H9 (cell line): ENCODE measurements at regions not wholly inside any gene's neighbourhood (a gene's known extent, or its start where the extent isn't known, plus 50 kb on each side); places are given as distances from the start of the nearest gene placed in this dataset.

Experiments
- DNase-seq: peaks from one replicate; pipeline ENCODE4 v3.0.0-alpha.2; 2017
- H2AFZ ChIP-seq: one replicate; pipeline ENCODE4 v1.6.1; 2013; ENCODE audit warnings: mild to moderate bottlenecking, low read length, control low read depth, moderate library complexity
- H2AK5ac ChIP-seq: 2 replicates; pipeline ENCODE4 v1.6.1; 2013; ENCODE audit warnings: low read length, control low read depth, mixed read lengths; ENCODE audit not compliant: insufficient read length
- H2BK120ac ChIP-seq: one replicate; pipeline ENCODE4 v1.6.1; 2013; ENCODE audit warnings: low read depth, mild to moderate bottlenecking, low read length, control low read depth, inconsistent platforms; ENCODE audit not compliant: poor library complexity, severe bottlenecking
- H2BK12ac ChIP-seq: 2 replicates; pipeline ENCODE4 v1.6.1; 2013; ENCODE audit warnings: low read length, control low read depth, mixed read lengths, low read depth; ENCODE audit not compliant: insufficient read length
- H2BK15ac ChIP-seq: 2 replicates; pipeline ENCODE4 v1.6.1; 2013; ENCODE audit warnings: low read depth, low read length, control low read depth
- H2BK20ac ChIP-seq: one replicate; pipeline ENCODE4 v1.6.1; 2013; ENCODE audit warnings: low read depth, mild to moderate bottlenecking, low read length, control low read depth, inconsistent platforms; ENCODE audit not compliant: poor library complexity, severe bottlenecking
- H2BK5ac ChIP-seq: 2 replicates; pipeline ENCODE4 v1.6.1; 2013; ENCODE audit warnings: low read length, control low read depth, mixed read lengths; ENCODE audit not compliant: insufficient read length
- H3K14ac ChIP-seq: 2 replicates; pipeline ENCODE4 v1.6.1; 2013; ENCODE audit warnings: low read length, control low read depth; ENCODE audit not compliant: insufficient read depth
- H3K18ac ChIP-seq: 2 replicates; pipeline ENCODE4 v1.6.1; 2013; ENCODE audit warnings: low read depth, mild to moderate bottlenecking, mixed read lengths, low read length, control low read depth; ENCODE audit not compliant: insufficient read length
- H3K23ac ChIP-seq: 2 replicates; pipeline ENCODE4 v1.6.1; 2013; ENCODE audit warnings: low read length, control low read depth, mixed read lengths, low read depth; ENCODE audit not compliant: insufficient read length
- H3K23me2 ChIP-seq: 2 replicates; pipeline ENCODE4 v1.6.1; 2013; ENCODE audit warnings: low read depth, mild to moderate bottlenecking, mixed read lengths, low read length, control low read depth; ENCODE audit not compliant: insufficient read length, poor library complexity, severe bottlenecking
- H3K27ac ChIP-seq: 2 replicates; pipeline ENCODE4 v1.5.1; 2013; ENCODE audit warnings: low read length, control low read depth, mixed read lengths, low read depth; ENCODE audit not compliant: insufficient read length
- H3K27me3 ChIP-seq: 2 replicates; pipeline ENCODE4 v1.6.1; 2013; ENCODE audit warnings: low read length, control low read depth, inconsistent platforms; ENCODE audit not compliant: insufficient read depth
- H3K4ac ChIP-seq: 2 replicates; pipeline ENCODE4 v1.6.1; 2013; ENCODE audit warnings: low read depth, mild to moderate bottlenecking, control low read depth, inconsistent platforms, low read length, moderate library complexity
- H3K4me1 ChIP-seq: 2 replicates; pipeline ENCODE4 v1.6.1; 2013; ENCODE audit warnings: low read length, control low read depth, inconsistent platforms; ENCODE audit not compliant: insufficient read depth
- H3K4me2 ChIP-seq: 2 replicates; pipeline ENCODE4 v1.6.1; 2013; ENCODE audit warnings: low read length, control low read depth, mixed read lengths; ENCODE audit not compliant: insufficient read length, insufficient read depth
- H3K56ac ChIP-seq: 2 replicates; pipeline ENCODE4 v1.6.1; 2013; ENCODE audit warnings: low read depth, mild to moderate bottlenecking, mixed read lengths, low read length, control low read depth; ENCODE audit not compliant: insufficient read length
- H3K79me1 ChIP-seq: 2 replicates; pipeline ENCODE4 v1.6.1; 2013; ENCODE audit warnings: low read depth, mild to moderate bottlenecking, moderate library complexity, low read length, control low read depth, inconsistent platforms; ENCODE audit not compliant: insufficient read depth, poor library complexity, severe bottlenecking
- H3K79me2 ChIP-seq: 2 replicates; pipeline ENCODE4 v1.6.1; 2013; ENCODE audit warnings: low read length, control low read depth, inconsistent platforms; ENCODE audit not compliant: insufficient read depth
- H3K9ac ChIP-seq: 2 replicates; pipeline ENCODE4 v1.6.1; 2013; ENCODE audit warnings: low read length, control low read depth, mixed read lengths; ENCODE audit not compliant: insufficient read length; ENCODE audit errors: extremely low read depth
- H3K9me3 ChIP-seq: one replicate; pipeline ENCODE4 v1.6.1; 2013; ENCODE audit warnings: low read depth, low read length, inconsistent platforms; ENCODE audit not compliant: control insufficient read depth
- H3T11ph ChIP-seq: one replicate; pipeline ENCODE4 v1.6.1; 2013; ENCODE audit warnings: mild to moderate bottlenecking, low read length, control low read depth, inconsistent platforms
- H4K20me1 ChIP-seq: one replicate; pipeline ENCODE4 v1.6.1; 2013; ENCODE audit not compliant: control insufficient read depth, insufficient read length, insufficient read depth
- H4K5ac ChIP-seq: 2 replicates; pipeline ENCODE4 v1.6.1; 2013; ENCODE audit warnings: low read depth, mild to moderate bottlenecking, mixed read lengths, low read length, control low read depth; ENCODE audit not compliant: insufficient read length
- H4K8ac ChIP-seq: replicated peaks from 2 replicates; pipeline ENCODE4 v1.6.1; 2013; ENCODE audit warnings: low read length, control low read depth, mixed read lengths, low read depth; ENCODE audit not compliant: insufficient read length
- H4K91ac ChIP-seq: 2 replicates; pipeline ENCODE4 v1.6.1; 2013; ENCODE audit warnings: low read depth, mild to moderate bottlenecking, moderate library complexity, mixed read lengths, low read length, control low read depth; ENCODE audit not compliant: insufficient read length
- H3K27ac Mint-ChIP-seq, 3 experiments: 2 replicates in 2 of 3; 3 replicates in 1 of 3; pipeline ENCODE4 v1.8.0; 2020 to 2021; ENCODE audit warnings: mixed read lengths in 3 of 3, mild to moderate bottlenecking in 1 of 3, moderate library complexity in 1 of 3
- H3K27me3 Mint-ChIP-seq: 2 replicates; pipeline ENCODE4 v1.8.0; 2021; ENCODE audit warnings: low read depth, mild to moderate bottlenecking, moderate library complexity, mixed read lengths
- H3K36me3 Mint-ChIP-seq, 3 experiments: 2 replicates in 2 of 3; 3 replicates in 1 of 3; pipeline ENCODE4 v1.8.0; 2020 to 2021; ENCODE audit warnings: low read depth in 3 of 3, mixed read lengths in 3 of 3; ENCODE audit not compliant: insufficient read depth in 1 of 3
- H3K4me1 Mint-ChIP-seq, 2 experiments: 2 replicates each; pipeline ENCODE4 v1.8.0; 2020; ENCODE audit warnings: mixed read lengths in 2 of 2
- H3K4me3 Mint-ChIP-seq, 2 experiments: 2 replicates in 1 of 2; 3 replicates in 1 of 2; pipeline ENCODE4 v1.8.0; 2020 to 2021; ENCODE audit warnings: mild to moderate bottlenecking in 2 of 2, mixed read lengths in 2 of 2, moderate library complexity in 1 of 2
- H3K9me3 Mint-ChIP-seq, 2 experiments: 2 replicates in 1 of 2; 3 replicates in 1 of 2; pipeline ENCODE4 v1.8.0; 2020; ENCODE audit warnings: mild to moderate bottlenecking in 2 of 2, mixed read lengths in 2 of 2, moderate library complexity in 1 of 2
- WGBS: extraction: QIAGEN DNeasy Blood & Tissue Kit; methylation state at CpG from one replicate; pipeline ENCODE4 v1.1.7; 2013; ENCODE audit warnings: missing lambda C conversion rate, low lambda C conversion rate, mixed read lengths; ENCODE audit not compliant: insufficient read length; ENCODE audit errors: extremely low coverage; 5-methylcytosine and 5-hydroxymethylcytosine counted together
- TF ChIP-seq, protein P1 (sequence below): fragments of 200-600 bp; sonication (generic); conservative IDR thresholded peaks from 3 replicates; pipeline ENCODE4 v1.8.0; 2021; ENCODE audit warnings: antibody characterized with exemption, mild to moderate bottlenecking

DNA sequence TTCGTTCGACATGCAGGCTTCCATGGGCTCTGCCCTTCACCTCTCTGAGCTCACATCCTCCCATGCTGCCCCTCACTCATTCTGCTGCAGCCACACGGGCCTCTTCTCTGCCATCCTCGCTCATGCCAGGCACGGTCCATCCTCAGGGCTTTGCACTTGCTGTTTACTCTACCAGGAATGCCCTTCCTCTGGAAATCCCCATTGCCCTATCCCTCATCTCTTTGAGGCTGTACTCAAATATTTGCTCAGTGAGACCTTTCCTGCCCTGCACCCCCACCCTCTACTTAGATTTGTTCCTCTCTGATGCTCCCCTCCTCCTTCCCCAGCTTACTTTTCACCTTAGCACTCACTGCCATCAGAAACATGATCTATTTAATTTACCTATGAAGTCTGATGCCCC is 107.0 kb upstream of the ZNF716 start:
- Histone ChIP-seq H4K91ac (no peak overlapping the region), H2BK15ac (no peak overlapping the region), H3K14ac (no peak overlapping the region), H4K8ac (no peak overlapping the region), H3K56ac (no peak overlapping the region), H3K23ac (no peak overlapping the region), H3K9me3 (peaks cover 97% of the 10 kb centered on the region), H4K20me1 (no peaks in the 10 kb centered on the region), H2AFZ (no peak overlapping the region), H2BK5ac (no peak overlapping the region), H3K79me2 (no peaks in the 10 kb centered on the region), H2AK5ac (no peak overlapping the region), H3K23me2 (no peaks in the 10 kb centered on the region), H2BK20ac (no peak overlapping the region), H2BK12ac (no peak overlapping the region), H3K4me2 (no peak overlapping the region), H3K4me1 (no peaks in the 10 kb centered on the region), H4K5ac (no peak overlapping the region), H3K18ac (no peak overlapping the region), H3K27ac (no peak overlapping the region), H3K4ac (no peak overlapping the region), H3K79me1 (no peaks in the 10 kb centered on the region), H2BK120ac (no peak overlapping the region), H3K9ac (no peak overlapping the region), H3T11ph (no peak overlapping the region), H3K27me3 (no peaks in the 10 kb centered on the region)
- Mint-ChIP-seq H3K27me3 (peaks cover 2% of the 10 kb centered on the region; the same call in 1 of the 2 replicates), H3K9me3 (peaks cover 94 to 97% of the 10 kb centered on the region in 2 experiments), H3K4me3 (no peak overlapping the region), H3K27ac (no peak overlapping the region; a peak in 1 of 7 replicates), H3K36me3 (peaks cover 28 to 46% (median 33%) of the 10 kb centered on the region in 3 experiments; a peak in 6 of 7 replicates), H3K4me1 (no peaks in the 10 kb centered on the region)
- DNase-seq, result no peak
- TF ChIP-seq, protein P1, sequence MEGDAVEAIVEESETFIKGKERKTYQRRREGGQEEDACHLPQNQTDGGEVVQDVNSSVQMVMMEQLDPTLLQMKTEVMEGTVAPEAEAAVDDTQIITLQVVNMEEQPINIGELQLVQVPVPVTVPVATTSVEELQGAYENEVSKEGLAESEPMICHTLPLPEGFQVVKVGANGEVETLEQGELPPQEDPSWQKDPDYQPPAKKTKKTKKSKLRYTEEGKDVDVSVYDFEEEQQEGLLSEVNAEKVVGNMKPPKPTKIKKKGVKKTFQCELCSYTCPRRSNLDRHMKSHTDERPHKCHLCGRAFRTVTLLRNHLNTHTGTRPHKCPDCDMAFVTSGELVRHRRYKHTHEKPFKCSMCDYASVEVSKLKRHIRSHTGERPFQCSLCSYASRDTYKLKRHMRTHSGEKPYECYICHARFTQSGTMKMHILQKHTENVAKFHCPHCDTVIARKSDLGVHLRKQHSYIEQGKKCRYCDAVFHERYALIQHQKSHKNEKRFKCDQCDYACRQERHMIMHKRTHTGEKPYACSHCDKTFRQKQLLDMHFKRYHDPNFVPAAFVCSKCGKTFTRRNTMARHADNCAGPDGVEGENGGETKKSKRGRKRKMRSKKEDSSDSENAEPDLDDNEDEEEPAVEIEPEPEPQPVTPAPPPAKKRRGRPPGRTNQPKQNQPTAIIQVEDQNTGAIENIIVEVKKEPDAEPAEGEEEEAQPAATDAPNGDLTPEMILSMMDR, result no peak
- no CpG with 5 or more reads among the region's 5 CpGs for WGBS
